ENCODE measurements at regions not wholly inside any gene's neighbourhood (a gene's known extent, or its start where the extent isn't known, plus 50 kb on each side); places are given as distances from the start of the nearest gene placed in this dataset.

- Histone ChIP-seq H3K4me3 (no peak overlapping the region), H3K4me1 (no peaks in the 10 kb centered on the region), H3K9me3 (no peaks in the 10 kb centered on the region), H3K36me3 (no peaks in the 10 kb centered on the region), H3K27ac (no peak overlapping the region), H3K27me3 (no peaks in the 10 kb centered on the region)
- 66 to 85% methylated on average over 5 to 9 of the region's 13 CpGs for WGBS, 2 donors (ENCODE audit: low coverage in 1 of 2)
- no peak for ATAC-seq
- TF ChIP-seq POLR2A (IDR thresholded peaks at IDR 0.05) = no peak
- no peak for TF ChIP-seq CTCF (IDR thresholded peaks at IDR 0.05)
- no peak for TF ChIP-seq POLR2AphosphoS5 (IDR thresholded peaks at IDR 0.05)
- no peak for TF ChIP-seq EP300 (IDR thresholded peaks at IDR 0.05)
These were observed 154.0 kb downstream of the INHBB start for GRCh38 chr2:120499784-120500495.

- no peak for TF ChIP-seq POLR2A (IDR thresholded peaks at IDR 0.05)
- no peak for TF ChIP-seq POLR2AphosphoS5 (IDR thresholded peaks at IDR 0.05)
- TF ChIP-seq EP300 (IDR thresholded peaks at IDR 0.05) = no peak
- TF ChIP-seq CTCF (IDR thresholded peaks at IDR 0.05) = no peak
- Histone ChIP-seq H3K4me3 (no peak overlapping the region), H3K9me3 (no peaks in the 10 kb centered on the region), H3K27ac (no peak overlapping the region), H3K27me3 (no peaks in the 10 kb centered on the region), H3K36me3 (no peaks in the 10 kb centered on the region), H3K4me1 (no peaks in the 10 kb centered on the region)
- no peak for ATAC-seq
- WGBS, 2 donors (ENCODE audit: low coverage in 1 of 2) = 66 to 91% methylated on average over 6 to 7 of the region's 8 CpGs
These were observed 155.7 kb downstream of the INHBB start for GRCh38 chr2:120501591-120501990.

GRCh38 chr2:120502357-120502756 is 156.4 kb downstream of the INHBB start:
- no peak for TF ChIP-seq EP300 (IDR thresholded peaks at IDR 0.05)
- TF ChIP-seq CTCF (IDR thresholded peaks at IDR 0.05) = no peak
- no peak for TF ChIP-seq POLR2A (IDR thresholded peaks at IDR 0.05)
- TF ChIP-seq POLR2AphosphoS5 (IDR thresholded peaks at IDR 0.05) = no peak
- no peak overlapping the region for H3K4me3 ChIP-seq
- no peaks in the 10 kb centered on the region for H3K36me3 ChIP-seq
- no peak overlapping the region for H3K27ac ChIP-seq
- H3K9me3 ChIP-seq = no peaks in the 10 kb centered on the region
- WGBS, 2 donors (ENCODE audit: low coverage in 1 of 2) = 81 to 93% methylated on average over 4 to 5 of the region's 6 CpGs
- no peaks in the 10 kb centered on the region for H3K27me3 ChIP-seq
- no peaks in the 10 kb centered on the region for H3K4me1 ChIP-seq
- ATAC-seq = no peak

GRCh38 chr2:120502761-120503160 is 156.8 kb downstream of the INHBB start:
- no peaks in the 10 kb centered on the region for H3K4me1 ChIP-seq
- 93% methylated on average over 2 of the region's 2 CpGs; no CpG with 5 or more reads in 1 of the 2 donors for WGBS, 2 donors (ENCODE audit: low coverage in 1 of 2)
- TF ChIP-seq POLR2AphosphoS5 (IDR thresholded peaks at IDR 0.05) = no peak
- TF ChIP-seq POLR2A (IDR thresholded peaks at IDR 0.05) = no peak
- no peak for TF ChIP-seq CTCF (IDR thresholded peaks at IDR 0.05)
- no peak for TF ChIP-seq EP300 (IDR thresholded peaks at IDR 0.05)
- H3K27me3 ChIP-seq = no peaks in the 10 kb centered on the region
- no peak overlapping the region for H3K4me3 ChIP-seq
- H3K36me3 ChIP-seq = no peaks in the 10 kb centered on the region
- no peak overlapping the region for H3K27ac ChIP-seq
- no peak for ATAC-seq
- H3K9me3 ChIP-seq = no peaks in the 10 kb centered on the region

GRCh38 chr2:120503206-120503792 is 157.4 kb downstream of the INHBB start:
- Histone ChIP-seq H3K9me3 (no peaks in the 10 kb centered on the region), H3K4me1 (no peaks in the 10 kb centered on the region), H3K27me3 (no peaks in the 10 kb centered on the region), H3K4me3 (no peak overlapping the region), H3K36me3 (no peaks in the 10 kb centered on the region), H3K27ac (no peak overlapping the region)
- no peak for ATAC-seq
- WGBS, 2 donors (ENCODE audit: low coverage in 1 of 2) = 83 to 86% methylated on average over 3 to 9 of the region's 17 CpGs
- no peak for TF ChIP-seq CTCF (IDR thresholded peaks at IDR 0.05)
- TF ChIP-seq POLR2AphosphoS5 (IDR thresholded peaks at IDR 0.05) = no peak
- no peak for TF ChIP-seq EP300 (IDR thresholded peaks at IDR 0.05)
- TF ChIP-seq POLR2A (IDR thresholded peaks at IDR 0.05) = no peak

Measured in gastroesophageal sphincter (tissue), 4 donors.